ENCODE measurements at regions not wholly inside any gene's neighbourhood (a gene's known extent, or its start where the extent isn't known, plus 50 kb on each side); places are given as distances from the start of the nearest gene placed in this dataset.

GRCh38 chr7:109387530-109387929 lies 817.9 kb downstream of the DNAJB9 start (continued):
- TF ChIP-seq, protein P1, sequence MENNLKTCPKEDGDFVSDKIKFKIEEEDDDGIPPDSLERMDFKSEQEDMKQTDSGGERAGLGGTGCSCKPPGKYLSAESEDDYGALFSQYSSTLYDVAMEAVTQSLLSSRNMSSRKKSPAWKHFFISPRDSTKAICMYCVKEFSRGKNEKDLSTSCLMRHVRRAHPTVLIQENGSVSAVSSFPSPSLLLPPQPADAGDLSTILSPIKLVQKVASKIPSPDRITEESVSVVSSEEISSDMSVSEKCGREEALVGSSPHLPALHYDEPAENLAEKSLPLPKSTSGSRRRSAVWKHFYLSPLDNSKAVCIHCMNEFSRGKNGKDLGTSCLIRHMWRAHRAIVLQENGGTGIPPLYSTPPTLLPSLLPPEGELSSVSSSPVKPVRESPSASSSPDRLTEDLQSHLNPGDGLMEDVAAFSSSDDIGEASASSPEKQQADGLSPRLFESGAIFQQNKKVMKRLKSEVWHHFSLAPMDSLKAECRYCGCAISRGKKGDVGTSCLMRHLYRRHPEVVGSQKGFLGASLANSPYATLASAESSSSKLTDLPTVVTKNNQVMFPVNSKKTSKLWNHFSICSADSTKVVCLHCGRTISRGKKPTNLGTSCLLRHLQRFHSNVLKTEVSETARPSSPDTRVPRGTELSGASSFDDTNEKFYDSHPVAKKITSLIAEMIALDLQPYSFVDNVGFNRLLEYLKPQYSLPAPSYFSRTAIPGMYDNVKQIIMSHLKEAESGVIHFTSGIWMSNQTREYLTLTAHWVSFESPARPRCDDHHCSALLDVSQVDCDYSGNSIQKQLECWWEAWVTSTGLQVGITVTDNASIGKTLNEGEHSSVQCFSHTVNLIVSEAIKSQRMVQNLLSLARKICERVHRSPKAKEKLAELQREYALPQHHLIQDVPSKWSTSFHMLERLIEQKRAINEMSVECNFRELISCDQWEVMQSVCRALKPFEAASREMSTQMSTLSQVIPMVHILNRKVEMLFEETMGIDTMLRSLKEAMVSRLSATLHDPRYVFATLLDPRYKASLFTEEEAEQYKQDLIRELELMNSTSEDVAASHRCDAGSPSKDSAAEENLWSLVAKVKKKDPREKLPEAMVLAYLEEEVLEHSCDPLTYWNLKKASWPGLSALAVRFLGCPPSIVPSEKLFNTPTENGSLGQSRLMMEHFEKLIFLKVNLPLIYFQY (CRISPR knock-in tag; IDR thresholded peaks at IDR 0.05; ENCODE audit: borderline replicate concordance) = no peak
- TF ChIP-seq E2F1 (CRISPR knock-in tag; IDR thresholded peaks at IDR 0.05) = no peak
- TF ChIP-seq PCBP2 (optimal IDR thresholded peaks at IDR 0.05; ENCODE audit: low read depth, low read length, poor library complexity, severe bottlenecking) = no peak
- TF ChIP-seq ELF4 (CRISPR knock-in tag; IDR thresholded peaks at IDR 0.05; ENCODE audit: borderline replicate concordance) = no peak
- TF ChIP-seq U2AF1 (optimal IDR thresholded peaks at IDR 0.05; ENCODE audit: low read depth, low read length) = no peak
- TF ChIP-seq, protein P2, sequence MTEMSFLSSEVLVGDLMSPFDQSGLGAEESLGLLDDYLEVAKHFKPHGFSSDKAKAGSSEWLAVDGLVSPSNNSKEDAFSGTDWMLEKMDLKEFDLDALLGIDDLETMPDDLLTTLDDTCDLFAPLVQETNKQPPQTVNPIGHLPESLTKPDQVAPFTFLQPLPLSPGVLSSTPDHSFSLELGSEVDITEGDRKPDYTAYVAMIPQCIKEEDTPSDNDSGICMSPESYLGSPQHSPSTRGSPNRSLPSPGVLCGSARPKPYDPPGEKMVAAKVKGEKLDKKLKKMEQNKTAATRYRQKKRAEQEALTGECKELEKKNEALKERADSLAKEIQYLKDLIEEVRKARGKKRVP (CRISPR knock-in tag; IDR thresholded peaks at IDR 0.05) = no peak
- TF ChIP-seq SIN3A (IDR thresholded peaks at IDR 0.05; ENCODE audit: borderline replicate concordance, low read depth, low read length) = no peak
- TF ChIP-seq MAFF (IDR thresholded peaks at IDR 0.05; ENCODE audit: low read depth, low read length) = no peak
